ENCODE measurements at regions not wholly inside any gene's neighbourhood (a gene's known extent, or its start where the extent isn't known, plus 50 kb on each side); places are given as distances from the start of the nearest gene placed in this dataset.

GRCh38 chr1:238343852-238344251, 453.1 kb upstream of the ZP4 start:
- TF ChIP-seq CTCF (IDR thresholded peaks at IDR 0.05) (no peak), POLR2A (IDR thresholded peaks at IDR 0.05) (no peak)
